Suprapubic skin (tissue), 4 donors: ENCODE measurements at regions not wholly inside any gene's neighbourhood (a gene's known extent, or its start where the extent isn't known, plus 50 kb on each side); places are given as distances from the start of the nearest gene placed in this dataset.

ENCODE experiments used
- DNase-seq, 2 donors: peaks; one replicate each; pipeline ENCODE4 v3.0.0-alpha.2; 2019; ENCODE audit warnings: low spot score in 2 of 2
- H3K27ac ChIP-seq: fragments of 200-600 bp; sonication (generic); one replicate; pipeline ENCODE4 v1.5.1; 2019
- H3K27me3 ChIP-seq: fragments of 200-600 bp; sonication (generic); one replicate; pipeline ENCODE4 v1.5.1; 2019
- H3K36me3 ChIP-seq: fragments of 200-600 bp; sonication (generic); one replicate; pipeline ENCODE4 v1.5.1; 2019
- H3K4me1 ChIP-seq: fragments of 200-600 bp; sonication (generic); one replicate; pipeline ENCODE4 v1.5.1; 2019
- H3K4me3 ChIP-seq: fragments of 200-600 bp; sonication (generic); one replicate; pipeline ENCODE4 v1.5.1; 2019; ENCODE audit warnings: mild to moderate bottlenecking
- H3K9me3 ChIP-seq: fragments of 200-600 bp; sonication (generic); one replicate; pipeline ENCODE4 v1.5.1; 2019
- CTCF ChIP-seq, 2 donors: fragments of 200-600 bp in 1 of 2; fragments of 450-650 bp in 1 of 2; sonication (generic) in 1 of 2; IDR thresholded peaks; one replicate each; pipeline ENCODE4 v1.5.1; 2016 to 2019; ENCODE audit warnings: antibody characterized with exemption in 2 of 2, mild to moderate bottlenecking in 1 of 2, moderate library complexity in 1 of 2
- EP300 ChIP-seq: sonication (generic); formaldehyde crosslinking; IDR thresholded peaks from one replicate; pipeline ENCODE4 v1.6.1; 2017; ENCODE audit warnings: antibody characterized with exemption
- POLR2A ChIP-seq, 2 donors: fragments of 450-650 bp; IDR thresholded peaks; one replicate each; pipeline ENCODE4 v1.6.1; 2017; ENCODE audit warnings: antibody characterized with exemption in 2 of 2, mild to moderate bottlenecking in 2 of 2, moderate library complexity in 2 of 2
- POLR2AphosphoS5 ChIP-seq, 3 donors: sonication (generic); formaldehyde crosslinking; IDR thresholded peaks; one replicate each; pipeline ENCODE4 v1.6.1; 2017; ENCODE audit warnings: antibody characterized with exemption in 3 of 3
- WGBS: methylation state at CpG from one replicate; pipeline ENCODE4 v1.1.5; 2018; 5-methylcytosine and 5-hydroxymethylcytosine counted together

DNA sequence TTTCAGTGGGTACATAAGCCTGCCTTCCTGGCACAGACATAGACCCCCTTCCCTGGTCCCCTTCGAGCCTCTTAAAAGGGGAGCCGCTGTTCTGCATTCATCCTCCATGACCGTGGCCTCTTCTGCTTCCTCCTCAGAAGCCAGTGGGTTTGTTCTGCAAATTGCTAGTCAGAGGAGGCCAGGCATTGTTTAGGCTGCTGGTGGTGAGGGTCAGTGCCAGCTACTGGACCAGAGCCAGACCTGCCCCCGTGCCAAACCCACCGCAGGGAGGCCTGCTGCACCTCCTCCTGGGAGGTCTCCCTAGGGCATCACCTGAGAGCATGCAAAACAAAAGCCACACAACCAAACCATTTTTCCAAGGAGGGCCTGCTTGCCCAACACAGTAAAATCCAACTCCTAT lies 178.4 kb downstream of the MIS18A start:
- H3K4me3 ChIP-seq = no peak overlapping the region
- H3K4me1 ChIP-seq = no peaks in the 10 kb centered on the region
- no peaks in the 10 kb centered on the region for H3K36me3 ChIP-seq
- no peak for DNase-seq
- TF ChIP-seq EP300 = no peak
- H3K27ac ChIP-seq = no peak overlapping the region
- no peaks in the 10 kb centered on the region for H3K9me3 ChIP-seq
- 61% methylated on average over 5 of the region's 5 CpGs for WGBS
- no peaks in the 10 kb centered on the region for H3K27me3 ChIP-seq

DNA sequence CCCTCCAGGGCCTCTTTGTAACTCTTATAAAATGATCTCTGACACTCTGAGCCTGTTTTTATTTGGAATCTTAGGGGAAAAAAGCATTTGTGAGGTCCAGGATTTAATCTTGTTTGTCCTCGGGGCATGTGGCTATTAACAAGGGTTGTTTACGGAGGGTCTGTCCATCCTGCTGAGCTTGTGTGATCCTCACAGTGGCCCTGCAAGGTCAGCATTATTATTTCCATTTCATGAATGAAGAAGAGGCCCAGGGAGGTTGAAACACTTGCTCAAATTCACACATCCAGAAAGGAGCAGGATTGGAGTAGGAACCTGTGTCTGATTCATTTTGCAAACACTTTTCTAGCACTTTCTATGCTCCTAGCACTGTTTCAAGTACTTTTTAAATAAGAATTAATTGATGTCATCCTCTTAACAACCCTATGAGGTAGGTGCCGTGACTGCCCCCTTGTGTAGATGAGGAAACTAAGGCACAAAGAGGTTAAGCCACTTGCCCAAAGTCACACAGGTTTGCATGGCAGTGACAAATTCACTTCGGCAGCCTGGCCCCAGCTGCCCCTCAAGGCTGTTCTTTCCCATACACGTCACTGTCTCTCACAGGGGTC lies 178.9 kb downstream of the MIS18A start:
- Histone ChIP-seq H3K9me3 (no peaks in the 10 kb centered on the region), H3K4me3 (no peak overlapping the region), H3K27me3 (no peaks in the 10 kb centered on the region), H3K36me3 (no peaks in the 10 kb centered on the region), H3K27ac (no peak overlapping the region), H3K4me1 (no peaks in the 10 kb centered on the region)
- no peak for TF ChIP-seq EP300
- no peak for TF ChIP-seq CTCF (IDR thresholded peaks at IDR 0.05)
- TF ChIP-seq POLR2A (IDR thresholded peaks at IDR 0.05) = no peak
- no peak for TF ChIP-seq POLR2AphosphoS5 (IDR thresholded peaks at IDR 0.05)
- DNase-seq = no peak
- 88% methylated on average over 5 of the region's 5 CpGs for WGBS

DNA sequence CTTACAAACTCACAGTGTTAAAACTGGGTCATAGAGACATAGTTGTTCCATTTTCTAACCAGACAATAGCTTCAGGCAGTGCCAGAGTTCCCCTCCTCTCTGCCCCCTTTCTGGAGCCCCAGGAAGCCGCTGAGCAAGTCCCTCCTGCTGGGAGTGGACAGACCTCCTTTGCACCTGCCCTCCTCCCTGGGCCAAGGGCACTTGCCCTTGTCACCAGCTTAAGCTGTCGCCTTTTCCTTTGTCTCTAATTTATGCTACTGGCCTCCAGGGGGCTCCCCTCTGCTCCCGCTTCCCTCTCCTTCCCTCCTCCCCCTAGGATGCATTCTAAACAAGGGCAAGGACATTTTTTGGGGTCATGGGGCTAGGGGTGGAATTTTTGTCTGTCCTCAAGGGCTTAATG lies 182.4 kb downstream of the MIS18A start:
- H3K4me3 ChIP-seq = no peak overlapping the region
- H3K27ac ChIP-seq = no peak overlapping the region
- DNase-seq = no peak
- no peak for TF ChIP-seq CTCF (IDR thresholded peaks at IDR 0.05)
- TF ChIP-seq POLR2A (IDR thresholded peaks at IDR 0.05) = no peak
- no peak for TF ChIP-seq POLR2AphosphoS5 (IDR thresholded peaks at IDR 0.05)
- no peak for TF ChIP-seq EP300
- H3K36me3 ChIP-seq = no peaks in the 10 kb centered on the region
- H3K9me3 ChIP-seq = no peaks in the 10 kb centered on the region
- H3K4me1 ChIP-seq = no peaks in the 10 kb centered on the region
- 37% methylated on average over 3 of the region's 3 CpGs for WGBS
- no peaks in the 10 kb centered on the region for H3K27me3 ChIP-seq

DNA sequence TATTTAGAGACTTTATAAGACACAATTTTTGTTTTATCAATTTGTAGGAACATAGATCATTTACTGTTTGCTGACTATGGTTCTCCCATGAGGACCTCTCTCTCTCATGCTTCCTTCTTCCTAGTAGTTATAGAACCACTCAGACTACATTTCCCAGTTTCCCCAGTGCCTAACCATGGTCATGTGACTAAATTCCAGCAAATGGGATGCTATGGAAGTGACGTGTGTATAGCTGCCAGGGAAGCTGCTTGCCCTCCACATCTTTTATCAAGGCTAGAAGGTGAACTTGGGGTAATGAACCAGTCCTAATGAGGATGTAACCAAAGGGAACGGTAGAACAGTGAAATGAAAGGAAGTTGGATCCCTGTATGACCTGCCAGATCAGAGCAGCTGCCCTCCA lies 184.0 kb downstream of the MIS18A start:
- Histone ChIP-seq H3K27me3 (no peaks in the 10 kb centered on the region), H3K36me3 (no peaks in the 10 kb centered on the region), H3K27ac (no peak overlapping the region), H3K9me3 (no peaks in the 10 kb centered on the region), H3K4me3 (no peak overlapping the region), H3K4me1 (no peaks in the 10 kb centered on the region)
- TF ChIP-seq CTCF (IDR thresholded peaks at IDR 0.05) = no peak
- no peak for TF ChIP-seq EP300
- TF ChIP-seq POLR2A (IDR thresholded peaks at IDR 0.05) = no peak
- TF ChIP-seq POLR2AphosphoS5 (IDR thresholded peaks at IDR 0.05) = no peak
- WGBS = 57% methylated on average over 2 of the region's 2 CpGs
- DNase-seq = no peak

- Histone ChIP-seq H3K36me3 (no peaks in the 10 kb centered on the region), H3K4me3 (no peak overlapping the region), H3K27ac (no peak overlapping the region), H3K27me3 (no peaks in the 10 kb centered on the region), H3K9me3 (no peaks in the 10 kb centered on the region), H3K4me1 (no peaks in the 10 kb centered on the region)
- 81% methylated on average over 7 of the region's 7 CpGs for WGBS
- DNase-seq = no peak
- no peak for TF ChIP-seq POLR2A (IDR thresholded peaks at IDR 0.05)
- TF ChIP-seq CTCF (IDR thresholded peaks at IDR 0.05) = no peak
- TF ChIP-seq EP300 = no peak
- no peak for TF ChIP-seq POLR2AphosphoS5 (IDR thresholded peaks at IDR 0.05)
Observed at GRCh38 chr21:32093646-32094462, 185.0 kb downstream of the MIS18A start.
